Aorta (tissue), 5 donors: ENCODE measurements at regions not wholly inside any gene's neighbourhood (a gene's known extent, or its start where the extent isn't known, plus 50 kb on each side); places are given as distances from the start of the nearest gene placed in this dataset.

ENCODE experiments used
- ATAC-seq: fragments of 200-7000 bp; cut with Tn5 transposase; one replicate; pipeline ENCODE4 v1.9.1; 2022; ENCODE audit warnings: moderate library complexity; ENCODE audit not compliant: low FRiP score
- DNase-seq, 2 donors: peaks; one replicate each; pipeline ENCODE4 v3.0.0-alpha.2; 2020
- H3K27ac ChIP-seq, 2 donors: one replicate each; pipeline ENCODE4 v1.5.1; 2013; ENCODE audit warnings: low read length in 2 of 2, mild to moderate bottlenecking in 2 of 2, moderate library complexity in 2 of 2, control low read depth in 1 of 2, inconsistent platforms in 1 of 2, low read depth in 1 of 2
- H3K27me3 ChIP-seq, 2 donors: one replicate each; pipeline ENCODE4 v1.6.1; 2013; ENCODE audit warnings: control low read depth in 1 of 2, low read length in 1 of 2, mild to moderate bottlenecking in 1 of 2, moderate library complexity in 1 of 2; ENCODE audit not compliant: insufficient read depth in 2 of 2, control insufficient read depth in 1 of 2
- H3K36me3 ChIP-seq, 2 donors: one replicate each; pipeline ENCODE4 v1.6.1; 2013; ENCODE audit warnings: control low read depth in 1 of 2, low read length in 1 of 2, mild to moderate bottlenecking in 1 of 2; ENCODE audit not compliant: insufficient read depth in 2 of 2, control insufficient read depth in 1 of 2
- H3K4me1 ChIP-seq, 2 donors: one replicate each; pipeline ENCODE4 v1.6.1; 2013; ENCODE audit warnings: low read length in 2 of 2, control low read depth in 1 of 2, mild to moderate bottlenecking in 1 of 2, moderate library complexity in 1 of 2; ENCODE audit not compliant: insufficient read depth in 2 of 2, control insufficient read depth in 1 of 2
- H3K4me3 ChIP-seq, 2 donors: one replicate each; pipeline ENCODE4 v1.5.1; 2013; ENCODE audit warnings: low read length in 2 of 2, control low read depth in 1 of 2, mild to moderate bottlenecking in 1 of 2
- H3K9me3 ChIP-seq: one replicate; pipeline ENCODE4 v1.6.1; 2013; ENCODE audit warnings: mild to moderate bottlenecking, low read length; ENCODE audit not compliant: control insufficient read depth
- WGBS, 2 donors: extraction: QIAGEN DNeasy Blood & Tissue Kit; methylation state at CpG; one replicate each; pipeline ENCODE4 v1.1.7; 2013; 5-methylcytosine and 5-hydroxymethylcytosine counted together
- intact Hi-C, 2 donors: fragments of 100-400 bp; cut with DNase I; formaldehyde crosslinking; loops; one replicate each; pipeline versions ENCODE4 v1.14.2 to v1.15.0; 2022
- donor health status: healthy with polysubstance abuse.
- donor health status: Bipolar disorder and iron deficiency.
- donor health status: DM: no; HTN: no; CAD: no.
- donor health status: DM: no; HTN: no; CAD: no.
- donor health status: DM: yes; HTN: yes; CAD: no.

DNA sequence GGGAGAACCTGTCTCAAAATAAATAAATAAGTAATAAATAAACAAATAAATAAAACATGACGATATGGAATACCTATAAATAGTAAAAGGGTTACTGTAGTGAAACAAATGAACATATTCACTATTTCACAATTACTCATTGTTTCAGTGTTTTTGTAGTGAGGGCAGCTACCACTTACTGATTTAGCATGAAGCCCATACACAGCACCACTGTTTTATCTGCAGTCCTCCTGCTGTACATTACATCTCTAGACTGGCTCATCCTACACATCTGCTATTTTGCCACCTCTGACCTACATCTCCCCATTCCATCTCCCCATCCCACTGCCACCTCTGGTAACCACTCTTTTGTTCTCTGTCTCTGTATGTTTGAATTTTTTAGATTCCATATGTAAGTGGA lies 332.7 kb upstream of the SMIM21 start:
- 27 to 60% methylated on average over 1 of the region's 1 CpG for WGBS, 2 donors
- no peaks in the 10 kb centered on the region for H3K4me1 ChIP-seq

DNA sequence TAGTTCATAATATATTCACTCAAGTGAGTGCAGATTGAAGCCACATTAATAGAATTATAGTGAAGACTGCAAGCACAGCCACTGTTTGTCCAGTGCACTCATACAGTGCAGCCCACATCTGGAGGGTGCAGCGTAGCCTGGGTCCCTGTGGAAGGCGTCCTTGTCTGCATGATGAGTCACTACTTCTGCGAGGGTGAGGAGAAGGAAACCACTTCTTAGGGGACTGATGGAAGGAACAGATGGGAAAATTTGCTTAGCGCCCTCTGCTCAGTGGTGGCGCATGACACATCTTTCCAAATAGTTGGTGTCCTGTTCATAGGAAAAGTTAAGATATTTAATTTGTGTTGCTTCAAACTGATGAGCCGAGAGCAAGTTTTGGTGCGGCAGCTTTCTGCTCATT lies 330.4 kb upstream of the SMIM21 start:
- Histone ChIP-seq H3K9me3 (no peaks in the 10 kb centered on the region), H3K27me3 (no peaks in the 10 kb centered on the region), H3K4me1 (no peaks in the 10 kb centered on the region), H3K27ac (no peak overlapping the region), H3K36me3 (no peaks in the 10 kb centered on the region), H3K4me3 (no peak overlapping the region)
- WGBS, 2 donors: 56 to 68% methylated on average over 7 of the region's 7 CpGs
- intact Hi-C loops: loop anchor here in 1 of 2 donors (10.0 kb wide), 1 partner anchor 63 kb away; no protein-coding TSS in a partner anchor
- ATAC-seq (no peak), DNase-seq (no peak)

More for the DNA sequence above, 332.7 kb upstream of the SMIM21 start:
- ATAC-seq (no peak), DNase-seq (no peak)
- Histone ChIP-seq H3K9me3 (no peaks in the 10 kb centered on the region), H3K4me3 (no peak overlapping the region), H3K36me3 (no peaks in the 10 kb centered on the region), H3K27ac (no peak overlapping the region), H3K27me3 (no peaks in the 10 kb centered on the region)
- intact Hi-C loops: no loop called here

DNA sequence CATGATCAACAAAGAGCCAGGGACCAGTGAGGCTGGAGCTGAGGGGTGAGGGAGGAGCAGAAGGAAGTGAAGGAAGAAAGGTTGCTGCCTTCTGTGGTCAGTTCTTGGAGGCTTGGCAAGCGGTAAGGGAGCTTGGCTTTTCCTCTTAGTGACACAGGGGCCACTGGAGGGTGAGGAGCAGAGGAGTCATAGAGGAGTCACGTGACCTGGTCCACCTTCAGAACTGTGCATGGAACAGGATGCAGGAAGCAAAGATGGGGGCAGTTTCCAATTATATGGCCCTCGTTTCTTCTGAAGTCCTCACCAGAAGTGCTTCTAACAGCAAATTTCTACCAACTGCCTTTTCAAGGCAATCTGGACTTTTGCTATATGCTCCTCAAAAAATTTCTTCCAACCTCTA lies 326.9 kb upstream of the SMIM21 start:
- ATAC-seq (peak; percentile 29), DNase-seq (no peak)
- no peak overlapping the region for H3K27ac ChIP-seq
- H3K4me3 ChIP-seq: no peak overlapping the region
- H3K36me3 ChIP-seq: no peaks in the 10 kb centered on the region
- H3K9me3 ChIP-seq: no peaks in the 10 kb centered on the region
- 80 to 85% methylated on average over 3 of the region's 3 CpGs for WGBS, 2 donors
- H3K4me1 ChIP-seq: no peaks in the 10 kb centered on the region
- intact Hi-C loops: loop anchor here in 1 of 2 donors (10.0 kb wide), 1 partner anchor 60 kb away; no protein-coding TSS in a partner anchor
- no peaks in the 10 kb centered on the region for H3K27me3 ChIP-seq

DNA sequence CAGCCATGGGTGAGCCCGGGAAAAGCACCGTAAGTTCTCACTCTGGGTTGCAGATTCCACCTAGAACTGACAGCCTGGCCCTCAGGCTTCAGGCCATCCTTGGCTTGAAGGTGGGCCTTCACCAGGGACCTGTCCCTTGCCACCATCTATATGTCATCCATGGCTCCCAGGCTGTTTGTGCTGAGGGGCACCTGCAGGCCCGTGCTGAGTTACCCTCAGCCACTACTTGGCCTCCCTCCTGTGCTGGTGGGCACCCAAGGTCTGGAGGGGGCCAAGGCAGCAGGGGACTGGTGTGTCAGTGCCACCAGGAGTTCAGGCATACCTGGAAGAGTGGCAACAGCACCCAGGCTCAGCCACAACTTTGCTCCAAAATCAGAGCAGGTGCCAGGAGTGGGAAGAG lies 326.2 kb upstream of the SMIM21 start:
- Histone ChIP-seq H3K27ac (no peak overlapping the region), H3K9me3 (no peaks in the 10 kb centered on the region), H3K36me3 (no peaks in the 10 kb centered on the region), H3K27me3 (no peaks in the 10 kb centered on the region), H3K4me3 (no peak overlapping the region), H3K4me1 (no peaks in the 10 kb centered on the region)
- DNase-seq (no peak), ATAC-seq (peak; percentile 26)
- intact Hi-C loops: loop anchor here in 1 of 2 donors (10.0 kb wide), 1 partner anchor 59 kb away; no protein-coding TSS in a partner anchor
- WGBS, 2 donors: 90 to 98% methylated on average over 3 of the region's 3 CpGs

DNA sequence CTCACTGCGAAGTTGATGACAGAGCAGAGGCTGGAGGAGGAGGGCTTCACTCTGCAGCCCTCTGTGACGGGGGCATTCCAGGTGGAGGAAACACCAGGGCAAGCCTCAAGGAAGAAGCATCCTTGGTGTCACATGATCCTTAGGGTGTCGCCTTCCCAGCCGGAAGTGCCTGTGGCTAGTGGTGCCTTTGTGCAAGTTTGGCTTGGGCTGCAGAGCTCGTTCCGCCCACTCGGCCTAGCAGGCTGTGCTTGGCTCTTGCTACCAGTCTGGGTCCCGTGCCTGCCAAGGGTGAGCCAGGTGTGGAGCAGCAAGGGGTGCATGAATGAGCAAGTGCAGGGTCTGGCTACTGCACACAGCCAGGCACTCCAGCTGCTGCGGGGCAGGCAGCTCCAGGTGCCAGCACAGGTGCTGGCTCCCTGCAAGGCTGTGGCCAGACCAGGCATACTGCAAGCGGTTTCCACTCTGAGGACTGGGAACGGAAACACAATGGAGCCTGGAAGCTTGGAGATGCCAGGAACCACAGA lies 325.3 kb upstream of the SMIM21 start:
- intact Hi-C loops: loop anchor here in 1 of 2 donors (10.0 kb wide), 1 partner anchor 58 kb away; no protein-coding TSS in a partner anchor
- no peaks in the 10 kb centered on the region for H3K36me3 ChIP-seq
- no peaks in the 10 kb centered on the region for H3K4me1 ChIP-seq
- no peak for DNase-seq
- 63 to 68% methylated on average over 11 of the region's 11 CpGs for WGBS, 2 donors
- H3K4me3 ChIP-seq: no peak overlapping the region
- ATAC-seq: no peak
- H3K9me3 ChIP-seq: no peaks in the 10 kb centered on the region
- no peaks in the 10 kb centered on the region for H3K27me3 ChIP-seq
- H3K27ac ChIP-seq: no peak overlapping the region

DNA sequence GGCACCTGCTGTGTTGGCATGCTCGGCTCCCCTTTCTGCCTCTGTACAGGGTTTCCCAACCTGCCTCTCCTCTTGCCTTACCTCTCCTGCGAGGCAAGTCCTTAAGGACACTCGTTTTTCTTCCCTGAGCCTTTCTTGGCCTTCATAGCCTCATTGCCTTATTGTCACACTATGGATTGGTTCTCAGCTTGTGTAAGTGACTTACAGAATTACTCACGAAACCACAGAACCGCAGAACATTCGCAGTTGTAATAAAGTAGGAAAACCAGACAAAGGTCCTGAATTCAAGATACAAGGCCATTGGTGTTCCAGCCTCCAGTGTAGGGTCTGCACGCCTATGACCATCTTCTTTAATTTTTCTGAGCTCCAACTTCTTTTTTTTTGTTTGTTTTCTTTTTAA lies 317.6 kb upstream of the SMIM21 start:
- intact Hi-C loops: no loop called here
- WGBS, 2 donors: 85 to 91% methylated on average over 7 of the region's 7 CpGs
- Histone ChIP-seq H3K36me3 (no peaks in the 10 kb centered on the region), H3K27me3 (no peaks in the 10 kb centered on the region), H3K4me3 (no peak overlapping the region), H3K4me1 (no peaks in the 10 kb centered on the region), H3K27ac (no peak overlapping the region), H3K9me3 (no peaks in the 10 kb centered on the region)
- ATAC-seq (no peak), DNase-seq (no peak)

DNA sequence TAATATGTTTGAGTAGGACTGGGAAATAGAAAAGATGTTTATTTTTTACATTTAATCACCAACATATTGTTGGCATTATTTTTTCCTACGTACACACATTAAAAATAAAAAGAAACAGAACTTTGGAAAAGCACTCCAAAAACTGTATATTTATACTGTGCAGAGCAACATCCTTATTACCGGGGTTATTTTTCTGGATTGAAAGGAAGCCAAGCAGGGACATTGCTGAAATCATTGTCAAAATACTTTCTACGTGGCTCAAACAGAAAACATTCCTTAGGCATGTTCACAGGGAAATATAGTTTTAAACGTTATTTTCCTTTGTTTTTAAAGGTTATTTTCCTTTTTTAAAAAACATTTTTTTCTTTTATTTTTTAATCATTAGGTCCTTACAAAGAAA lies 315.0 kb upstream of the SMIM21 start:
- intact Hi-C loops: no loop called here
- no peak overlapping the region for H3K27ac ChIP-seq
- DNase-seq (no peak), ATAC-seq (no peak)
- no peak overlapping the region for H3K4me3 ChIP-seq
- H3K9me3 ChIP-seq: no peaks in the 10 kb centered on the region
- WGBS, 2 donors: 13 to 17% methylated on average over 4 of the region's 4 CpGs
- H3K27me3 ChIP-seq: no peaks in the 10 kb centered on the region
- H3K36me3 ChIP-seq: no peaks in the 10 kb centered on the region
- H3K4me1 ChIP-seq: no peaks in the 10 kb centered on the region

DNA sequence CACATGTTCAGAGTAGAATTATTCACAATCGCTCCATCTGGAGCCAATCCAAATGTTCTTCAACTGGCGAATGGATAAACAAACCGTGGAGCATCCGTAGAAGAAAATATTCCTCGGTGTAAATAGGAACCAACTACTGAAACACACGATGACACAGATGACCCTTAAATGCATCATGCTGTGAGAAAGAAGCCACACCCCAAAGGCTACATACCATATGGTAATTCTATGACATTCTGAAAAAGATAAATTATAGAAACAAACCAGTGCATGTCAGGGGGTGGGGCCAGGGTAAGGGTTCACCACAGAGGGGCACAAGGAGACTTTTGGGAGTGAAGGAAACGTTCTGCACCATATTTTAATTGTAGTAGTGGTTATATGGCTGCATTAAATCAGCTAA lies 312.2 kb upstream of the SMIM21 start:
- H3K36me3 ChIP-seq: no peaks in the 10 kb centered on the region
- H3K27ac ChIP-seq: no peak overlapping the region
- 49 to 63% methylated on average over 7 of the region's 7 CpGs for WGBS, 2 donors
- ATAC-seq (no peak), DNase-seq (no peak)
- H3K4me1 ChIP-seq: no peaks in the 10 kb centered on the region
- peaks cover 4% of the 10 kb centered on the region for H3K9me3 ChIP-seq
- H3K4me3 ChIP-seq: no peak overlapping the region
- intact Hi-C loops: no loop called here
- H3K27me3 ChIP-seq: no peaks in the 10 kb centered on the region

DNA sequence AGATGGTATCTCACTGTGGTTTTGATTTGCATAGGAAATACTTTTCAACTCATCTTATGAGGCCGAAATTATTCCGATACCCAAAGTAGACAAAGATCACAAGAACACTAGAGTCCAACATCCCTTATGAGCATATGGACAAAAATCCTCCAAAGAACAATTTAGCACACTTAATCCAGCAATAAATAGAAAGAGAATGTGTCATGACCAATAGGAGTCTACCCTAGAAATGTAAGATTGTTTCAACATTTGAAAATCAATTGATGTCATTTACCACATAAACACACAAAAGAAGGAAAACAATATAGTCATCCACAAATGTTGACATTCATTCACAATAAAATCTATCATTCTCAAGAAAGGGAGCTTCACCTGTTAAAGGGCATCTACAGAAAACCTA lies 307.8 kb upstream of the SMIM21 start:
- Histone ChIP-seq H3K4me3 (no peak overlapping the region), H3K27me3 (no peaks in the 10 kb centered on the region), H3K4me1 (no peaks in the 10 kb centered on the region), H3K36me3 (no peaks in the 10 kb centered on the region), H3K9me3 (peaks cover 4% of the 10 kb centered on the region), H3K27ac (no peak overlapping the region)
- ATAC-seq (no peak), DNase-seq (no peak)
- 90 to 98% methylated on average over 2 of the region's 2 CpGs for WGBS, 2 donors
- intact Hi-C loops: no loop called here
